SU-DHL-6 (cell line): ENCODE measurements at regions not wholly inside any gene's neighbourhood (a gene's known extent, or its start where the extent isn't known, plus 50 kb on each side); places are given as distances from the start of the nearest gene placed in this dataset.

Source experiments
- H2AFZ ChIP-seq: fragments of 200-600 bp; sonication (generic); 2 replicates; pipeline ENCODE4 v1.6.1; 2014; ENCODE audit warnings: low read depth, mild to moderate bottlenecking, moderate library complexity, mixed read lengths, antibody characterized with exemption, low read length; ENCODE audit not compliant: severe bottlenecking
- H3F3A ChIP-seq: fragments of 200-600 bp; shearing (Covaris generic); 2 replicates; pipeline ENCODE4 v1.6.0; 2016; ENCODE audit warnings: antibody characterized with exemption, mild to moderate bottlenecking; ENCODE audit not compliant: insufficient read depth
- H3K27ac ChIP-seq: fragments of 200-600 bp; sonication (generic); 2 replicates; pipeline ENCODE4 v1.5.1; 2016; ENCODE audit warnings: low read depth, mild to moderate bottlenecking, low read length, moderate library complexity, mixed read lengths
- H3K27me3 ChIP-seq: fragments of 200-600 bp; sonication (generic), shearing (Covaris generic); 2 replicates; pipeline ENCODE4 v1.6.0; 2014; ENCODE audit warnings: mild to moderate bottlenecking, low read length
- H3K36me3 ChIP-seq: fragments of 200-600 bp; sonication (generic); 2 replicates; pipeline ENCODE4 v1.6.1; 2014; ENCODE audit warnings: mild to moderate bottlenecking, low read length, mixed read lengths
- H3K4me2 ChIP-seq: fragments of 300-600, 200-600 bp; shearing (Covaris generic), sonication (generic); 2 replicates; pipeline ENCODE4 v1.6.0; 2014; ENCODE audit warnings: low read length, low read depth, mild to moderate bottlenecking; ENCODE audit not compliant: poor library complexity, severe bottlenecking
- H3K4me3 ChIP-seq: fragments of 200-600 bp; sonication (generic); 2 replicates; pipeline ENCODE4 v1.5.1; 2014; ENCODE audit warnings: antibody characterized with exemption, low read length, mild to moderate bottlenecking, mixed read lengths; ENCODE audit not compliant: insufficient read depth, poor library complexity, severe bottlenecking
- H3K79me2 ChIP-seq: fragments of 200-600 bp; sonication (generic); 2 replicates; pipeline ENCODE4 v1.6.1; 2014; ENCODE audit warnings: mild to moderate bottlenecking, low read length, moderate library complexity; ENCODE audit not compliant: insufficient read depth
- H3K9ac ChIP-seq: fragments of 200-600 bp; sonication (generic); 2 replicates; pipeline ENCODE4 v1.7.0; 2014; ENCODE audit warnings: mild to moderate bottlenecking, low read length
- H3K9me2 ChIP-seq: fragments of 200-600 bp; sonication (generic); replicated peaks from 2 replicates; pipeline ENCODE4 v1.6.1; 2014; ENCODE audit warnings: low read length; ENCODE audit not compliant: insufficient read depth
- H3K9me3 ChIP-seq: fragments of 200-600 bp; sonication (generic); 2 replicates; pipeline ENCODE4 v1.6.1; 2014; ENCODE audit warnings: low read length, mixed read lengths; ENCODE audit not compliant: insufficient read depth
- H4K20me1 ChIP-seq: fragments of 200-600 bp; sonication (generic); 2 replicates; pipeline ENCODE4 v1.6.1; 2014; ENCODE audit warnings: low read depth, mild to moderate bottlenecking, antibody characterized with exemption, low read length, moderate library complexity, mixed read lengths
- EZH2phosphoT487 ChIP-seq: fragments of 200-600 bp; sonication (generic), shearing (Covaris generic); conservative IDR thresholded peaks from 2 replicates; pipeline ENCODE4 v1.6.1; 2018; ENCODE audit warnings: mild to moderate bottlenecking, antibody characterized with exemption, low read length, moderate library complexity, mixed read lengths
- TF ChIP-seq, protein P1 (sequence below): fragments of 200-600 bp; sonication (generic); IDR thresholded peaks from one replicate; pipeline ENCODE4 v1.5.1; 2017; ENCODE audit warnings: antibody characterized with exemption, mild to moderate bottlenecking, low read length, moderate library complexity; ENCODE audit not compliant: insufficient read depth, poor library complexity, severe bottlenecking

DNA sequence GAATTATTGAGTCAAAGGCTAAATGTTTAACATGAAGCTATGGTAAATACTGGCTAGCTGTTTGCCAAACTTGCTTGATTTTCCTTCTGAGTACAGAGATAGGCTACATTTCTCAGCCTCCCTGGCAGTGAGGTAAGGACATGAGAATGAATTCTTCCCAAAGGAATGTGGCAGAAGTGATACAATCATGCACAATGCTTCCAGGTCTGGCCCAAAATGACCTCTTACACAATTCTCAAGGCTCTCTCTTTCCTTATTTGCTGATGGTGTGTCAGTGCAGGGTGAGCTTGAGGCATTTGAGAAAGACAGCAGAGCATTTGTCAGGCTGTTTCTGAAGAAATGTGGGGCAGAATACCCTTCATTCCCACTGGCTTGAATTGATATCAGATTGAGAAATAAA is 95.6 kb upstream of the NABP1 start:
- TF ChIP-seq EZH2phosphoT487, result no peak
- TF ChIP-seq, protein P1, sequence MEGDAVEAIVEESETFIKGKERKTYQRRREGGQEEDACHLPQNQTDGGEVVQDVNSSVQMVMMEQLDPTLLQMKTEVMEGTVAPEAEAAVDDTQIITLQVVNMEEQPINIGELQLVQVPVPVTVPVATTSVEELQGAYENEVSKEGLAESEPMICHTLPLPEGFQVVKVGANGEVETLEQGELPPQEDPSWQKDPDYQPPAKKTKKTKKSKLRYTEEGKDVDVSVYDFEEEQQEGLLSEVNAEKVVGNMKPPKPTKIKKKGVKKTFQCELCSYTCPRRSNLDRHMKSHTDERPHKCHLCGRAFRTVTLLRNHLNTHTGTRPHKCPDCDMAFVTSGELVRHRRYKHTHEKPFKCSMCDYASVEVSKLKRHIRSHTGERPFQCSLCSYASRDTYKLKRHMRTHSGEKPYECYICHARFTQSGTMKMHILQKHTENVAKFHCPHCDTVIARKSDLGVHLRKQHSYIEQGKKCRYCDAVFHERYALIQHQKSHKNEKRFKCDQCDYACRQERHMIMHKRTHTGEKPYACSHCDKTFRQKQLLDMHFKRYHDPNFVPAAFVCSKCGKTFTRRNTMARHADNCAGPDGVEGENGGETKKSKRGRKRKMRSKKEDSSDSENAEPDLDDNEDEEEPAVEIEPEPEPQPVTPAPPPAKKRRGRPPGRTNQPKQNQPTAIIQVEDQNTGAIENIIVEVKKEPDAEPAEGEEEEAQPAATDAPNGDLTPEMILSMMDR, result no peak
- H3K9ac ChIP-seq, result no peak overlapping the region
- H4K20me1 ChIP-seq, result no peaks in the 10 kb centered on the region
- no peak overlapping the region for H2AFZ ChIP-seq
- no peaks in the 10 kb centered on the region for H3K79me2 ChIP-seq
- H3K4me3 ChIP-seq, result no peak overlapping the region
- H3K27me3 ChIP-seq, result no peaks in the 10 kb centered on the region
- H3K36me3 ChIP-seq, result no peaks in the 10 kb centered on the region
- H3K9me2 ChIP-seq, result no peaks in the 10 kb centered on the region
- H3K9me3 ChIP-seq, result no peaks in the 10 kb centered on the region
- H3K4me2 ChIP-seq, result no peak overlapping the region
- no peak overlapping the region for H3K27ac ChIP-seq
- H3F3A ChIP-seq, result no peaks in the 10 kb centered on the region

DNA sequence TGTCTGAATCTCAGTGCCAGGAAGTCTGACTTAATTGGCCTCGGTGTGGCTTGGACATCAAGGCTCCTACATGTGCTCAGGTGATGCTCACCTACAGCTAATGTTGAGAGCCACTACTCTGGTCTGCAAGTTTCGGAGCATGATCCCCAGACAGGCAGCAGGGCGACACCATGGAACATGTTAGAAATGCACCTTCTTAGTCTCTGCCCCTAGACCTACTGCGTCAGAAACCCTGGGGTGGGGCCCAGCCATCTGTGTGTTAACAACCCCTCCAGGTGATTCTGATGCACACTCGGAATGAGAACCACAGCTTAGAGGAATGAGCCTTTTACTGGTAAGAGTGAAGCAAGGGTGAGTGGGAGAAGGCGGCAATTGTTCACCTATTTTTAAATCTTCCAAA is 86.9 kb upstream of the NABP1 start:
- Histone ChIP-seq H3K9ac (no peak overlapping the region), H3K27ac (no peak overlapping the region), H3K4me2 (no peak overlapping the region), H3K9me2 (no peaks in the 10 kb centered on the region), H2AFZ (no peak overlapping the region), H3K27me3 (no peaks in the 10 kb centered on the region), H3K79me2 (no peaks in the 10 kb centered on the region), H3K36me3 (no peaks in the 10 kb centered on the region), H4K20me1 (no peaks in the 10 kb centered on the region), H3K9me3 (no peaks in the 10 kb centered on the region), H3K4me3 (no peak overlapping the region), H3F3A (no peaks in the 10 kb centered on the region)
- TF ChIP-seq EZH2phosphoT487, result no peak
- TF ChIP-seq, protein P1, result no peak

DNA sequence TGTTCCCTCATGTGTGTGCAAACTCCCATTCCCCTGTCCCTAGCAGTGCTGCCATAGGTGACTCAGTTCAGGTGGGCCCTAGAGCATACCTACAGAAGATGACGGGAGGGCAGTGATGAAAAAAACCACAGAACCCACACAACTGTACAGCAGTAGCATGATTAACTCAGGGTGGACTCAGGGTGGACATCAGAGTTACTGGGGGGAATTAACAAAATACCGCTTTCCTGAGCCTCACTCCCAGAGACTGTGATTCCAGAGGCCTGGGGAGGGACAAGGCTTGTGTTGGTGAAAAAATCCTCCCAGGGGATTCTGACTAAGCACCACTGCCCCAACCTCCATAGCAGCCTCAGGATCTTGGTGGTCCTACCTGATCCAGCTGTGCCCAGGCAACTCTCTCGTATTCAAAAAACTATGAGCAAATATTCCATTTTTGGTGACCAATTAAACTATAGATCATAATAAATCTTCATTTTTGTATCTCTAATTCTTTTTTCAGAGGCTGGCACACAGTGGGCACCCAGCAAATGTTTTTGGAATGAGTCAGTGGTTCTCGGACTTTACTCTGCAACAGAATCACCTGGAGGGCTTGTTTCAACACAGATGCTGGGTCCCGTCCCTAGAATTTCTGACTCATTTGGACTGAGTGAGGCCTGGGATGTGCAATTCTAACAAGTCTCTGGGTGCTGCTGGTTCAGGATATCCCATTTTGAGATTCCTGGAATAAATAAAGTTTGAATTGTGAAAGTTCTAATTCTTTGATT is 84.1 kb upstream of the NABP1 start:
- no peaks in the 10 kb centered on the region for H3F3A ChIP-seq
- H3K9me3 ChIP-seq, result no peaks in the 10 kb centered on the region
- no peaks in the 10 kb centered on the region for H3K36me3 ChIP-seq
- no peaks in the 10 kb centered on the region for H4K20me1 ChIP-seq
- H3K4me2 ChIP-seq, result no peak overlapping the region
- H3K27me3 ChIP-seq, result no peaks in the 10 kb centered on the region
- TF ChIP-seq, protein P1, result no peak
- TF ChIP-seq EZH2phosphoT487, result no peak
- H3K9ac ChIP-seq, result no peak overlapping the region
- no peak overlapping the region for H3K4me3 ChIP-seq
- H2AFZ ChIP-seq, result no peak overlapping the region
- H3K9me2 ChIP-seq, result no peaks in the 10 kb centered on the region
- H3K27ac ChIP-seq, result no peak overlapping the region
- no peaks in the 10 kb centered on the region for H3K79me2 ChIP-seq
